Natural killer cell (primary cell): ENCODE measurements at regions not wholly inside any gene's neighbourhood (a gene's known extent, or its start where the extent isn't known, plus 50 kb on each side); places are given as distances from the start of the nearest gene placed in this dataset.

ENCODE experiments used
- ATAC-seq, 3 donors: fragments of 150-1000 bp in 2 of 3; fragments of 200-7000 bp in 1 of 3; cut with Tn5 transposase; 1 replicate in 1 of 3; 2 replicates in 2 of 3; pipeline ENCODE4 v1.10.0; 2021; ENCODE audit warnings: mild to moderate bottlenecking in 2 of 3, moderate library complexity in 2 of 3
- DNase-seq, 2 donors: peaks; one replicate each; pipeline versions ENCODE4 v3.0.0 to v3.0.0-alpha.2; 2013 to 2021; ENCODE audit warnings: mixed read lengths in 1 of 2
- H3K27ac ChIP-seq: one replicate; pipeline ENCODE4 v1.5.1; 2013; ENCODE audit warnings: mild to moderate bottlenecking, low read length
- H3K27me3 ChIP-seq: one replicate; pipeline ENCODE4 v1.6.1; 2013; ENCODE audit warnings: low read length; ENCODE audit not compliant: control insufficient read depth, insufficient read depth
- H3K36me3 ChIP-seq: one replicate; pipeline ENCODE4 v1.6.1; 2013; ENCODE audit warnings: low read length; ENCODE audit not compliant: control insufficient read depth, insufficient read depth
- H3K4me1 ChIP-seq: one replicate; pipeline ENCODE4 v1.6.1; 2013; ENCODE audit warnings: low read length; ENCODE audit not compliant: control insufficient read depth, insufficient read depth
- H3K4me3 ChIP-seq: one replicate; pipeline ENCODE4 v1.5.1; 2013; ENCODE audit warnings: low read length
- H3K9me3 ChIP-seq: one replicate; pipeline ENCODE4 v1.6.1; 2013; ENCODE audit warnings: low read length; ENCODE audit not compliant: control insufficient read depth, insufficient read depth
- H3K27ac Mint-ChIP-seq, 2 donors: one replicate each; pipeline ENCODE4 v1.8.0; 2022; ENCODE audit warnings: mild to moderate bottlenecking in 2 of 2, mixed read lengths in 2 of 2, moderate library complexity in 1 of 2
- H3K27me3 Mint-ChIP-seq, 2 donors: one replicate each; pipeline ENCODE4 v1.8.0; 2022; ENCODE audit warnings: low read depth in 2 of 2, mixed read lengths in 2 of 2
- H3K36me3 Mint-ChIP-seq: one replicate; pipeline ENCODE4 v1.8.0; 2022; ENCODE audit warnings: mixed read lengths
- H3K4me1 Mint-ChIP-seq, 2 donors: one replicate each; pipeline ENCODE4 v1.8.0; 2022; ENCODE audit warnings: mixed read lengths in 2 of 2
- H3K4me3 Mint-ChIP-seq: one replicate; pipeline ENCODE4 v1.8.0; 2022; ENCODE audit warnings: mild to moderate bottlenecking, moderate library complexity, mixed read lengths
- H3K9me3 Mint-ChIP-seq, 2 donors: one replicate each; pipeline ENCODE4 v1.8.0; 2022; ENCODE audit warnings: mixed read lengths in 2 of 2
- WGBS: methylation state at CpG from one replicate; pipeline ENCODE4 v1.1.7; 2013; ENCODE audit warnings: missing lambda C conversion rate; ENCODE audit not compliant: insufficient coverage; 5-methylcytosine and 5-hydroxymethylcytosine counted together
- intact Hi-C: fragments of 100-400 bp; cut with micrococcal nuclease; formaldehyde crosslinking; loops from one replicate; pipeline ENCODE4 v1.14.2; 2022
- TF ChIP-seq, protein P1 (sequence below): fragments of 200-600 bp; IDR thresholded peaks from one replicate; pipeline ENCODE4 v1.8.0; 2022; ENCODE audit warnings: antibody characterized with exemption

- Histone ChIP-seq H3K36me3 (no peaks in the 10 kb centered on the region), H3K4me3 (no peak overlapping the region), H3K4me1 (no peaks in the 10 kb centered on the region), H3K27me3 (no peaks in the 10 kb centered on the region), H3K27ac (no peak overlapping the region), H3K9me3 (peaks cover 2% of the 10 kb centered on the region)
- peaks cover 11 to 12% of the 10 kb centered on the region in 2 donors for H3K27me3 Mint-ChIP-seq
- H3K9me3 Mint-ChIP-seq, result peaks cover 0 to 2% of the 10 kb centered on the region in 2 donors
- H3K4me1 Mint-ChIP-seq, result no peaks in the 10 kb centered on the region
- H3K36me3 Mint-ChIP-seq, result no peaks in the 10 kb centered on the region
- intact Hi-C loops, result no loop called here
- H3K27ac Mint-ChIP-seq, result no peak overlapping the region
- H3K4me3 Mint-ChIP-seq, result no peak overlapping the region
- WGBS, result 65% methylated on average over 14 of the region's 14 CpGs
- DNase-seq, result no peak
- ATAC-seq, result no peak
- TF ChIP-seq, protein P1, sequence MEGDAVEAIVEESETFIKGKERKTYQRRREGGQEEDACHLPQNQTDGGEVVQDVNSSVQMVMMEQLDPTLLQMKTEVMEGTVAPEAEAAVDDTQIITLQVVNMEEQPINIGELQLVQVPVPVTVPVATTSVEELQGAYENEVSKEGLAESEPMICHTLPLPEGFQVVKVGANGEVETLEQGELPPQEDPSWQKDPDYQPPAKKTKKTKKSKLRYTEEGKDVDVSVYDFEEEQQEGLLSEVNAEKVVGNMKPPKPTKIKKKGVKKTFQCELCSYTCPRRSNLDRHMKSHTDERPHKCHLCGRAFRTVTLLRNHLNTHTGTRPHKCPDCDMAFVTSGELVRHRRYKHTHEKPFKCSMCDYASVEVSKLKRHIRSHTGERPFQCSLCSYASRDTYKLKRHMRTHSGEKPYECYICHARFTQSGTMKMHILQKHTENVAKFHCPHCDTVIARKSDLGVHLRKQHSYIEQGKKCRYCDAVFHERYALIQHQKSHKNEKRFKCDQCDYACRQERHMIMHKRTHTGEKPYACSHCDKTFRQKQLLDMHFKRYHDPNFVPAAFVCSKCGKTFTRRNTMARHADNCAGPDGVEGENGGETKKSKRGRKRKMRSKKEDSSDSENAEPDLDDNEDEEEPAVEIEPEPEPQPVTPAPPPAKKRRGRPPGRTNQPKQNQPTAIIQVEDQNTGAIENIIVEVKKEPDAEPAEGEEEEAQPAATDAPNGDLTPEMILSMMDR, result no peak
Measured at GRCh38 chr18:78814766-78815165, 164.9 kb upstream of the SALL3 start.

DNA sequence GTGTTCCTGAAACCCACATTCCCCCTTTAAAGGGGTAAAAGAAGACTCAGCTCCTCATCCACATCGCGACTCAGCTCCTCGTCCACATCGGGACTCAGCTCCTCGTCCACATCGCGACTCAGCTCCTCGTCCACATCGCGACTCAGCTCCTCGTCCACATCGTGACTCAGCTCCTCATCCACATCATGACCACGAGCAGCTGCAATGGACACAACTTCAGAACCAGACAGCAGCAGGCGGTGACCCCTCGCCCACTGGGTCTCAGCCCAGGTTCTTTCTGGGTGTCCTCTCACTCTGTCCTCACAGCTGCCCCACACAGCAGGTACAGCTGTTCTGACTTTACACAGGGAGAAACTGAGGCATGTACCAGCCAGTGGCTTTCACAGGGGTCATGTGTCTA lies 163.5 kb upstream of the SALL3 start:
- ATAC-seq (no peak), DNase-seq (no peak)
- Mint-ChIP-seq H3K4me3 (no peak overlapping the region), H3K36me3 (no peaks in the 10 kb centered on the region), H3K4me1 (no peaks in the 10 kb centered on the region), H3K27ac (no peak overlapping the region), H3K9me3 (no peaks in the 10 kb centered on the region), H3K27me3 (peaks cover 12 to 15% of the 10 kb centered on the region in 2 donors)
- H3K4me3 ChIP-seq, result no peak overlapping the region
- no peaks in the 10 kb centered on the region for H3K27me3 ChIP-seq
- H3K4me1 ChIP-seq, result no peaks in the 10 kb centered on the region
- 91% methylated on average over 15 of the region's 15 CpGs for WGBS
- no peaks in the 10 kb centered on the region for H3K9me3 ChIP-seq
- H3K36me3 ChIP-seq, result no peaks in the 10 kb centered on the region
- intact Hi-C loops, result no loop called here
- TF ChIP-seq, protein P1, result no peak
- H3K27ac ChIP-seq, result no peak overlapping the region

GRCh38 chr18:78816916-78817315 lies 162.7 kb upstream of the SALL3 start:
- Mint-ChIP-seq H3K36me3 (no peaks in the 10 kb centered on the region), H3K9me3 (no peaks in the 10 kb centered on the region), H3K27ac (no peak overlapping the region), H3K4me3 (no peak overlapping the region), H3K4me1 (no peaks in the 10 kb centered on the region), H3K27me3 (peaks cover 12 to 15% of the 10 kb centered on the region in 2 donors)
- H3K27ac ChIP-seq, result no peak overlapping the region
- ATAC-seq (no peak), DNase-seq (no peak)
- 93% methylated on average over 21 of the region's 21 CpGs for WGBS
- H3K9me3 ChIP-seq, result no peaks in the 10 kb centered on the region
- no peaks in the 10 kb centered on the region for H3K27me3 ChIP-seq
- H3K4me1 ChIP-seq, result no peaks in the 10 kb centered on the region
- TF ChIP-seq, protein P1, result no peak
- H3K4me3 ChIP-seq, result no peak overlapping the region
- intact Hi-C loops, result no loop called here
- no peaks in the 10 kb centered on the region for H3K36me3 ChIP-seq

- DNase-seq, result no peak
- Histone ChIP-seq H3K4me1 (no peaks in the 10 kb centered on the region), H3K9me3 (no peaks in the 10 kb centered on the region), H3K36me3 (no peaks in the 10 kb centered on the region), H3K4me3 (no peak overlapping the region), H3K27ac (no peak overlapping the region), H3K27me3 (no peaks in the 10 kb centered on the region)
- WGBS, result 90% methylated on average over 5 of the region's 5 CpGs
- Mint-ChIP-seq H3K27ac (no peak overlapping the region), H3K27me3 (peaks cover 12 to 15% of the 10 kb centered on the region in 2 donors), H3K4me3 (no peak overlapping the region), H3K4me1 (no peaks in the 10 kb centered on the region), H3K36me3 (no peaks in the 10 kb centered on the region), H3K9me3 (no peaks in the 10 kb centered on the region)
- intact Hi-C loops, result no loop called here
- ATAC-seq, result no peak
- TF ChIP-seq, protein P1, result no peak
Measured at GRCh38 chr18:78818495-78818894, 161.1 kb upstream of the SALL3 start.
